Stimulated activated CD8-positive, alpha-beta memory T cell treated with anti-CD3 and anti-CD28 coated beads, Interleukin-4, amount 100 ng/mL, for 48 hours (primary cell): ENCODE measurements at regions not wholly inside any gene's neighbourhood (a gene's known extent, or its start where the extent isn't known, plus 50 kb on each side); places are given as distances from the start of the nearest gene placed in this dataset.
"Not testable (repeated sequence)": the region's sequence is repeated elsewhere in the genome, so short reads cannot be mapped to it uniquely, and the experiment has no call there.

Experiments
- DNase-seq: peaks from one replicate; pipeline ENCODE4 v3.0.0-alpha.2; 2020

- no peak for DNase-seq
These were observed 114.1 kb downstream of the GXYLT1 start for GRCh38 chr12:42030588-42030987.

- no peak for DNase-seq
These were observed 117.1 kb downstream of the GXYLT1 start for GRCh38 chr12:42027546-42027945.

GRCh38 chr12:42024495-42024830, 120.2 kb downstream of the GXYLT1 start:
- no peak for DNase-seq

- DNase-seq, result peak; percentile 85
These were observed 120.8 kb downstream of the GXYLT1 start for GRCh38 chr12:42023733-42024494.

GRCh38 chr12:42021937-42022336, 122.7 kb downstream of the GXYLT1 start:
- DNase-seq, result not testable (repeated sequence)

GRCh38 chr12:42021469-42021868, 123.2 kb downstream of the GXYLT1 start:
- DNase-seq, result no peak

GRCh38 chr12:42020226-42020625, 124.4 kb downstream of the GXYLT1 start:
- DNase-seq, result no peak

GRCh38 chr12:42019746-42020145, 124.9 kb downstream of the GXYLT1 start:
- DNase-seq, result no peak

GRCh38 chr12:42017051-42017450, 127.6 kb downstream of the GXYLT1 start:
- DNase-seq, result no peak

GRCh38 chr12:42015051-42015461, 129.6 kb downstream of the GXYLT1 start:
- no peak for DNase-seq

- not testable (repeated sequence) for DNase-seq
These were observed 132.2 kb downstream of the GXYLT1 start for GRCh38 chr12:42012501-42012900.

GRCh38 chr12:42010715-42011114, 134.0 kb downstream of the GXYLT1 start:
- DNase-seq, result no peak

- DNase-seq, result no peak
These were observed 134.4 kb downstream of the GXYLT1 start for GRCh38 chr12:42010257-42010656.

- no peak for DNase-seq
These were observed 135.7 kb downstream of the GXYLT1 start for GRCh38 chr12:42008996-42009395.

- DNase-seq, result no peak
These were observed 141.6 kb downstream of the GXYLT1 start for GRCh38 chr12:42003031-42003430.

GRCh38 chr12:42002563-42002962, 142.1 kb downstream of the GXYLT1 start:
- no peak for DNase-seq

GRCh38 chr12:41998436-41998835, 146.2 kb downstream of the GXYLT1 start:
- DNase-seq, result no peak

- DNase-seq, result no peak
These were observed 151.4 kb downstream of the GXYLT1 start for GRCh38 chr12:41993283-41993682.

GRCh38 chr12:41992692-41993215, 151.9 kb downstream of the GXYLT1 start:
- no peak for DNase-seq

GRCh38 chr12:41992022-41992421, 152.7 kb downstream of the GXYLT1 start:
- DNase-seq, result no peak

- no peak for DNase-seq
These were observed 156.0 kb downstream of the GXYLT1 start for GRCh38 chr12:41988715-41989114.

- not testable (repeated sequence) for DNase-seq
These were observed 158.2 kb downstream of the GXYLT1 start for GRCh38 chr12:41986513-41986912.

GRCh38 chr12:41983856-41984255, 160.8 kb downstream of the GXYLT1 start:
- no peak for DNase-seq

GRCh38 chr12:41983394-41983793, 161.3 kb downstream of the GXYLT1 start:
- DNase-seq, result no peak

GRCh38 chr12:41981758-41982157, 162.9 kb downstream of the GXYLT1 start:
- no peak for DNase-seq
